ENCODE measurements at regions not wholly inside any gene's neighbourhood (a gene's known extent, or its start where the extent isn't known, plus 50 kb on each side); places are given as distances from the start of the nearest gene placed in this dataset.
"Not testable (repeated sequence)": the region's sequence is repeated elsewhere in the genome, so short reads cannot be mapped to it uniquely, and the experiment has no call there.

DNA sequence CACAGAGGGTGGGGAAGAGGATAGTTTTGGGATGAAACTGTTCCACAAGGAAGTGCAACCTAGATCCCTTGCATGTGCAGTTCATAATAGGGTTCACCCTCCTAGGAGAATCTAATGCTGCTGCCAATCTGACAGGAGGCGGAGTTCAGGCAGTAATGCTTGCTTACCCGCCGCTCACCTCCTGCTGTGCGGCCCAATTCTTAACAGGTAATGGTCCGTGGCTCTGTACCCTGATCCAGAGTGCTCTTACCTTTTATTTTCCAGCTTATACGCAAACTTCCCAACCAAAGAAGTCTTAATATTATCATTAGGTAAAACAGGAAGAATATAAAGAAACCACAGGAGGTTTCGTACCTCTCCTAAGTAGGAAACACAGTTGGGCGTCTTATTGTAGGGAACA, 82.7 kb upstream of the CD302 start:
- no peak for DNase-seq (ENCODE audit: low read depth)

DNA sequence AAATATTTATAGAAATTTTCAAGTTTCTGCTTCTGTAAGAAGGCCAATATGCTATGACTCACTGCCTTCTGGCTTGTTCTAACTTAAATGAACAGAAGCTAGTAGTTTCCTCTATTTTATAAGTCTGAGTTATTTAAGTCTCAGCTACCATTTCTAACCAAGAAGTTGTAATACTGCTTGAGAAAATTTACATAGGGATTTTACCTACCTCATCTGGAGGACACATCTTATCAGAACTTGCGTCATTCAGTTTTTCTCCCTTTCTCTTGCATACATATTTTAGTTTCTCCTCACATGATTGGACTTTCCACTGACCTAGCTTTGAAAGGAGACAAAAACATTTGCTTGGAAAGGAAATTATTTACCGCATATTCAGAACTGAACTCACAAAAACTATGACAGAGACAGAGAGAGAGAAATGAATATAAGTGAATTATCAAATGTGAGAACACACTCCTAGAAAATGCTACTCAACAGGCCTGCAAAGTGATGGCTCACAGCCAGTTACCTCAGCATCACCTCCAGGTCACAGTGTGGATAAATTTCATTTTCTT, 81.1 kb upstream of the CD302 start:
- DNase-seq (ENCODE audit: low read depth): peak; percentile 9

DNA sequence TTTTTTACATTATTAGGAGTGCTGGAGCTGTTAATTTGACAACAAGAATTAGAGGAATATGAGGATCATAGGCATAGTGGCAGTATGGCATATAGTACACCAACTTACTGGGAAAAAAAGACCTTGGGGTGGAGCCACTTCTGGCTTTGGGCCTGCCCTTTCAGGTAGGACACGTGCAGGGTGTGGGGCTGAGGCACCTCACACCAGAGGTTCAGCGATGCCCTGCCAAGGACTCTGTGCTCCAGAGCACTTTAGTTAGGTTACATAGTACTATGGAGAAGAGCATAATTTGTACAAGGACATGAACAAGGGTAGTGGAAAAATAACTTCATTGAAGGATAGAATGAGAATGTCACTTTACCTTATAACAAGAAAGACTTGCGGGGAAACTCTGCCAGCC, 77.1 kb upstream of the CD302 start:
- DNase-seq (ENCODE audit: low read depth): no peak

DNA sequence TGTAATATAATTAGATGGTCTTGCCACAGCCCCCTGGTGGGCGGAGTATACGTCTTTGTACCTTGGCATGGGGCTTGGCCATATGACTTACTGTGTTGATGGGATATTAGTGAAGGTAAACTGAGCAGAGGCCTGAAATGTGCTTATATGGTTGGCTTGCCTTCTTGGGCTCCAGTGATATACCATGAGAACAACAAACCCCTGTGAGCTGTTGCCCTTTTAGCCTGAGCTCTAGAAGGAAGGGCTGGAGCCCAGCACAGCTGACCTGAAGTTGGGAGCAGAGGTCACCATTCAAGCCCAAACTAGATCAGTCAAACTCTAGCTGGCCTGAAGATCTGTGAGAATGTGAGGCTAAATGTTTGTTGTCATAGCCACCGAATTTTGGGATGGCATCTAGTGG, 75.2 kb upstream of the CD302 start:
- DNase-seq (ENCODE audit: low read depth): no peak

DNA sequence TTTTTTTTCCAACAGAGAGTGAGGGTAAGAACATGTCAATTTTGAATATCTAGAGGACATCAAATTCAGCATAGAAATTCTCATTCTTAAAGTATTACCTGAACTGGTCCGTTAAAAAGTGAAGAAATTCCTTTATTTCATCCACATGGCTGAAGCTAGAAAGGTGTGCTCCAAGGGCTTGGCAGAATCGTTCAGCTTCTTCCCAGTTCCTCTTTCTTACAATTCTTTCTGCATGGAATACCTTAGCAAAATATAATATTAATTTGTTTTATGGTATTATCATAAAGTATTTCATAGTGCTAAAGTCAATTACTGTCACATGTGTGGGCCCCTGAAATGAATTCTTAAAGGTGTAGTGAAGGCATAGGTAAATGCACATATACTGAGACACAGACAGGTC, 74.3 kb upstream of the CD302 start:
- DNase-seq (ENCODE audit: low read depth): no peak

DNA sequence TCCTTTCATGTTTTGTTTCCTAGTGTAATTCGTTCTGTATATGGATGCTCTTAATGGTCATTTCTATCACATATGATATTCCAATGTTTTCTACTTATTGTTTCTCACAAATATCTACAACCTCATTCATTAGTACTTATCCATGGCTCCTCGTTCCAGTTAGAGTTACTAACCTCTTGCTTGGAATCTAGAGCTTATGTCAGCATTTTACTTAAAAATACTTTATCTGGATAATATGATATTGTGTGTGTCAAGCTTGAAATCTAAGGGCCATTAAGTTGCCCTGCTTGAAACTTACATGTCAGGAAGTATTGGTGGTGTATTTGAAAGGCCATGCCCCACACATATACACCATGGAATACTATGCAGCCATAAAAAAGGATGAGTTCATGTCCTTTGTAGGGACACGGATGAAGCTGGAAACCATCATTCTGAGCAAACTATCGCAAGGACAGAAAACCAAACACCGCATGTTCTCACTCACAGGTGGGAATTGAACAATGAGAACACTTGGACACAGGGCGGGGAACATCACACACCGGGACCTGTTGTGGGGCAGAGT, 70.7 kb upstream of the CD302 start:
- not testable (repeated sequence) for DNase-seq (ENCODE audit: low read depth)

DNA sequence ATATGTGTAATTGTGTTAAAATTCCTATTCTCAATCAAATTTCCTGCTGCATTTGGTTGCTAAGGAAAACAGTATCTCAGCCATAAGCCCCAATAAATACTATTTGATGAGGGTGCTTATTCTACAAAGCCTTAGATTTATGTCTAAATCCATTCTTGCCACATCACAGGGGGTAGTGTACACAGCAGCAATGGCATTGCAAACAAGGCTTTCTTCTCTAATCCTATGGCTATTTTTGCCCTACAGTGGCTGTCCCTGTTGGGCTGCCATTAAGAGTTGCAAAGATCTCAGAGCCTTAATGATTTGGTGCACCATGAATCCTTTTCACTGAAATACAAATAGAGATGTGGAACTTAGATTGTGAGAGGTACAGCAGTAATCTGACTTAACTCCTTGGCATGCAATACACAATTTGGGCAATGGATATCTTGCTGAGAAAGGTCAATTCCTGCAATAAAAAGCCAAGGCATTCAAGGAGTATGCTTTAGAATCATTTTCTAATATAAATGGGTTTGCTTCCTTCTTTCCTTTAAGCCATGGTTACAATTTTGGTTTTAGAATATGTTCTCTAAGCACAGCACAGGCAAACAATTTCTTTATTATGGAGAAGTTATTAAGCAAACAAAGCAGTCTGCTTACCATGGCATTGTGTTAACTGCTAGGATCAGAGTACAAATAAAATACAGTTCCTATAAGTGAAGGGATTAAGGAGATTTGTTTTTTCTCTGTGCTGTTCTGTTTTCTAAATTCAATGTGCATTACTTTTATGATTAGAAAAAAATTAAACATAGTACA, 69.8 kb upstream of the CD302 start:
- no peak for DNase-seq (ENCODE audit: low read depth)

DNA sequence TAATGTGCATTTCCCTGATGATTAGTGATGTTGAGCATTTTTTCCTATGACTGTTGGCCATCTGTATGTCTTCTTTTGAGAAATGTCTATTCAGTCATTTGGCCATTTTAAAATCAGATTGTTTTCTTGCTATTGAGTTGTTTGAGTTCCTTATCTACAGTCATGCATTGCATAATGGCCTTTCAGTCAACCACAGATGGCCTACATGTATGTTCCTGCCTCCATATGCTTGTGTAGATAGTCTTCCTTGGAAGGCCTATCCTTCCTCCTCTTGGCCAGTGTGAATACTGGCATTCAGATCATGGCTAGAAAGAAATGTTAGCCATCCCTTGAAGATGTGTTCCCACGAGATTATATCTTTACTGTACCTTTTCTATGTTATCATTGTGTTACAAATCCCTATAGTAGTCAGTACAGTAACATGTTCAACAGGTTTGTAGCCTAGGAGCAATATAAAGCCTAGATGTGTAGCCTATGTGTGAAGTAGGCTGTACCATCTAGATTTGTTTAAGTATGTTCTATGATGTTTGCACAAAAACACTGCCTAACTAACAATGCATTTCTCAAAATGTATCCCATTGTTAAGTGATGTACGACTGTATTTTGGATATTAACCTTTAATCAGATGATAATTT, 65.6 kb upstream of the CD302 start:
- DNase-seq (ENCODE audit: low read depth): no peak

DNA sequence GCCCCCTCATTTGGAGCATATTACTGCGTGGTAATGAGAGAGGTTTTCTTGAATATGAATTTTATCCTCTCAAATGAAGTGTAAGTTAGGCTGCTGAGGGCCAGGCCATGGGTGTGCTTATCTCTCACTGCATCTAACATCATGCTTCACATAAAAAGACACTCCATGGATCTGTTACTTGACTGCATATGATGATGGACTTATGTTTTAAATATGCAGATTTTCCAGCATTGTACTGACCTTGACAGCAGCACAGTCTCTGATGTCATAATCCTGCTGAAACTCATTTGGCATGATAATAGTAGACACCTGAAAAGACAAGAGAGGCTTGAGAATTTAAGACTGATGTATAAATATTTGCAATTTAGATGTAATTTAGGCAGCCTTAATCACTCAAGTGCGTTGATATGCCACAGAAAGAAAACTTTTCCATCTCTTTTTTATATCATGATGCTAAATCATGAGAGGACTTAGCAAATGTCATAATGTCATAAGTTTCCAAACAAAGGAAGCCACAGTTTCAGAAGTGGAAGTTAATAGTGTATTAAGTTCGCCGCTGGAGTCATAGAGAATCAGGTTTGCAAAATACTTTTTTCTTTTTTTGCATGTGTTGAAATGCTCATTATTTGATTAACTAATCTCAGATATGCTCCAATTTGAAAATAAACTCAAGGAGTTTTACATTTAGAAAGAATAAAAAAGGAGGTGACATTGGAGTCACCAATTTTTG, 62.7 kb upstream of the CD302 start:
- no peak for DNase-seq (ENCODE audit: low read depth)

DNA sequence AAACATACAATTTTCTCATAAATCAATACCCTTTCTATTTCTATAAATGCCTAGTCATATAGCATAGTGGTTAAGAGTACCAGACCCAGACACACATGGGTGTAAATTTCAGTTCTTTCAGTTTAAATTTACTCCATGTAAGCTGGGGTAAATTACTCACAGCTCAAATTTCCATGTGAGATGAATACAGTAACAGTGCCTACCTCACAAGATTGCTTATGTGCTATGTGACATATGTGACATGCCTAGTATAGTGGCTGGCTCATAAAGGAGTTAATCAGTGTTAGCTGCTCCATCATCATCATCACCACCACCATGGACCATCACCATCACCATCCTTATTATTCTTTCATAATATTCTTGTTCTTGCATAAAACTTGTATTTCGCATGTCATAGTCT, 61.6 kb upstream of the CD302 start:
- no peak for DNase-seq (ENCODE audit: low read depth)

DNA sequence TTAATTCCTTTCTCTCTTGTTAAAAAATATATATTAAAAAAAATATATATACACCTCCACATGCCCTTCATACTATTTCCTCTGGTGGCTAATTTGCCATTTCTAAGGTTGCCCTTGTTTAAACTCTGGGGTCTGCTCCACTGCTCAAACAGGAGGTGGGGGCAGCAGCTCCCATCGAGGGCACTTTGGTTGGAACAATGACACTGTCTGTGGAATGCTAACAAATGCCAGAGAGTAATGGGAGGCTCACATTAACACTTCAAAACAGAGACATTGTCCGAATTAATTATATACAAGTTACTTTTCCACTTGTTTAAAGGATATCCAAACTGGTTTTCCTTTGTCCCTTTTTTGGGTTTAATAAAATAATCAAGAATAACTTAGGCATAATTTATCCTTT, 58.8 kb upstream of the CD302 start:
- DNase-seq (ENCODE audit: low read depth): no peak

DNA sequence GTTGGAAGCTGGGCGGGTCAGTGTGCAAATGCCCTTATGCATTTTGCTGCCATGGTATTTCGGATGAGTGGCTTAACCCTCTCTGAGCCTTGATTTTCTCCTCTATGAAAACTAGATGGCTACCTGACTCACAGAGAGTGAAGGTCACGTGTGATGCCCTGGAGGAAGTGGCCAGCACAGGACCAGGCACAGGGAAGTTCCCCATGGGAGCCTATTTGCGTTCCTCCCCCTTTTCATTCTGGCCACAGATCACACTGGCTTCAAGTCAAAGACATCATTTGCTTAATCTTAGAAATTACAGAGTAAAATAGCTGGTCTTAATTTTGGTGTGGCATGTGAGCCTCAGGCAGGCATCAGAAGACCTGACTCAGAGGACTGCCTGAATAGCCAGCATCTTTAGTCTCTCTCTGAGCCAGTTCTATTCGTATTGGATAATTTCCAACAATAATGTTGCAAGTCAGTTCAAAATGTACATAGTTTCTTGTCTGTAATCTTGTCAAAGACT, 57.6 kb upstream of the CD302 start:
- DNase-seq (ENCODE audit: low read depth): no peak

DNA sequence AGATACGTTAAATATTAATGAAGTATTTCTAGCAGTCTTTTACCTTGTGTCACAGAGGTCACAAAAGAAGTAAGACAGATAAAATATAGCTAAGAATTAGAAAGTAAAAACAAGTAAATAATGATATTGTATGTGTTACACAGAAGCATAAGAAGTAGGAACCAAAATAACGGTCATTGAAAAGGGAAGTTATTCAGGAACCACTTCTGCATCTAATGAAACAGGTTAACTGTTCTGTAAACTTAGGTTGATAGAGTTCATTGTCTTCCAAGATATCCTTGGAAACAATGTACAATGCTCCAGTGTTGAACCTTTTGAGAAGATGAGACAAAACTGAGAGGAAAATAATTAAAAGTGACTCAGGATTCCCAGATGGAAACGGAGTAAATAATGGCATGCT, 57.1 kb upstream of the CD302 start:
- DNase-seq (ENCODE audit: low read depth): no peak

DNA sequence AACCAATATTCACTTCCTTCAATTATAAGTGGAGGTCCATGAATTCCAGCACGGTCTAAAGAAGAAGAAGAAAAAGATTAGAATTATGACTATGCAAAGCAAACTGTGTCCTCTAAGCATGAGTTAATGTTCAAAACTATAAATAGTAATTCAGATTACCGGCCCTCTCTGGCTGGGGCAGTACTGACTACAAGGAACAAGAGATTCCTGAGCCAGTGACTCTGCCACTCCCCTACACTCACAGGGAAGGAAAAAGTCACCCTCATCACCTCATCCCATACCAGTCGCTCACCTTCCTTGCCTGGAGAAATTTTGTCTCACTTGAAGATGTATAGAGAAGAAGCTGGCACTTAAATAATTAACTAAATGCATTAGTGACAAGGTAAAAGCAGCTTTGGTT, 56.5 kb upstream of the CD302 start:
- no peak for DNase-seq (ENCODE audit: low read depth)

DNA sequence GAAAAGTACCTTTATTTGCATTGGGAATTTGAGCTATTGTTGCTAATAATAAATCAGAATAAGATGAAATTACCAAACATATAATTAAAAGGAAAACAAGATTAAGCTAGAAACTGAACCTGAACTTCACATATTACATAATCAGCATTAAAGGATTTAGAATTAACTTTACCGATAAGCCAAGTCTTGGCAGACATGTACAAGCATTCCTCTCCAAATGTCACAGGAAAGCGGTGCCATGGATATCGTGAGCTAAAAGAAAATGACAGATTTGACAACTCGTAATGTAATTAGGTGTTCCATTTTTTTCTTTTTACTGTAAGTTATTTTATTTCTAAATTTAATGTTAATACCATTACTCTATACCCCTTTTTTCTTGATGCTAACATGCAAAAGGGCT, 55.1 kb upstream of the CD302 start:
- DNase-seq (ENCODE audit: low read depth): no peak

DNA sequence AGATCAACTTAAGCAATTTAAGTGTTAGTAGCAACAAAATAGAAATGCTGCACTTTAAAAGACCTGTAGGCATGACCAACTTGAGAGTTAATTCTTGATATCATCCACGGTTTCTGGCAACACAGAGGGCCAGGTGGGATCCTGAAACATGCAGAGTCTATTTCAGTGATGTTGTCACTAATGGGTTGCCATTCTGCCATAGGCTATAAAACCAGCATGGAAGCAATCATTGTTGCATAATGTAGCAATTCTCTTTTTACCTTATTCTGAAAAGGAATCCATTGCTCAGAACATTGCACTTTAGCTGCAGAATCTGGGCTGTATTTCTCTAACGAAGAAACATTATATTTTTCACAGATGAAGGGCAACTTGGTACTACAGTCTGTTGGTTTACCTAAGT, 53.9 kb upstream of the CD302 start:
- DNase-seq (ENCODE audit: low read depth): no peak

DNA sequence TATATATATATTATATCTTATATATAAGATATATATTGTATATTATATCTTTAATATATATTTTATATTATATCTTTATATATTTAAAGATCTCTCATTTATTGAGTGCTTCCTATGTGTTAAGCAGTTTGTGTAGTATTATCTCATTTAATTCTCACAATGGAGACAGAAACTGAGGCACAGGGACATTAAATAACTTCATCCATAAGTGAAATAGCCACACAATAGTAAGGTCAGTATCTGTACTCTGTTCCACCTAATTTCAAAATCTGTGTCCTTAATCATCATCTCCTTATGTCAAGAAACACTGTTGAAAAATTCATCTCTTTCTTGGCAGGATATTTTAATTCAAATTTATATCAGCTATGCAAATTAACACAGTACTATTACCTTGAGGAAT, 52.8 kb upstream of the CD302 start:
- no peak for DNase-seq (ENCODE audit: low read depth)

DNA sequence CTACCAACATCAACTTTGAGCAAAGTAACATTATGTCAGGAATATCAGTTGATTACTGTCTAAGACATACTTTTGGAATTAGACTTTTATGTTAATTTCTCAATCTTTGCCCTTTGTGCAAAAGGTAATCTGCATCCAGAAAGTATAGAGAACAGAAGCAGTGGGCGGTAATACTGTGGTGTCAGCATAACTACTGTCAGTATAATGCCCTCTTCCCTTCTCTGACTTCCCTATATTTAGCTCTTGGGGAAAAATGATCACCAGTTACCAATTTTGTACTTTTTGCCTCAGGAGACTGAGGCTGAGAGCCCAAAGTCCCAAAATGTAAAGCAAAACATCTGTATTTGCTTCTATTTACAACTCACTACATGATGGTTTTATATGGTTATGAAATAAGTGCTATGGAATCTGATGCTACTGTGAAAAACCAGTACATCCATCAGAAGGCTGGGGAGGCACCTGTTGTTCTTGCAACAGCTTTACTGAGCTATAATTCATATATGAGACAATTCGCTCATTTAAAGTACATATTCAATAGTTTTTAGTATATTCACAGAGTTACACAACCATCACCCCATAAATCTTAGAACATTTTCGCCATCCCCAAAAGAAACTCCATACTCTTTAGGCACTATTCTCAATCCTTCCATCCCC, 51.3 kb upstream of the CD302 start:
- DNase-seq (ENCODE audit: low read depth): no peak
